Lower lobe of right lung (tissue), 2 donors: ENCODE measurements at regions not wholly inside any gene's neighbourhood (a gene's known extent, or its start where the extent isn't known, plus 50 kb on each side); places are given as distances from the start of the nearest gene placed in this dataset.
"Not testable (repeated sequence)": the region's sequence is repeated elsewhere in the genome, so short reads cannot be mapped to it uniquely, and the experiment has no call there.

Experiments
- ATAC-seq, 2 donors: fragments of 200-7000 bp; cut with Tn5 transposase; one replicate each; pipeline ENCODE4 v1.9.1; 2020 to 2022; ENCODE audit warnings: mild to moderate bottlenecking in 2 of 2, moderate library complexity in 2 of 2
- DNase-seq: peaks from one replicate; pipeline ENCODE4 v3.0.0-alpha.2; 2020
- H3K27ac ChIP-seq: fragments of 200-600 bp; one replicate; pipeline ENCODE4 v1.8.0; 2022
- H3K27me3 ChIP-seq: fragments of 200-600 bp; one replicate; pipeline ENCODE4 v1.8.0; 2022; ENCODE audit warnings: low read depth
- H3K36me3 ChIP-seq: fragments of 200-600 bp; one replicate; pipeline ENCODE4 v1.8.0; 2022; ENCODE audit warnings: mild to moderate bottlenecking
- H3K4me1 ChIP-seq: fragments of 200-600 bp; one replicate; pipeline ENCODE4 v1.8.0; 2022
- H3K4me3 ChIP-seq: fragments of 200-600 bp; one replicate; pipeline ENCODE4 v1.8.0; 2022; ENCODE audit warnings: mild to moderate bottlenecking
- H3K9me3 ChIP-seq: fragments of 200-600 bp; one replicate; pipeline ENCODE4 v1.8.0; 2022
- CTCF ChIP-seq: fragments of 200-600 bp; IDR thresholded peaks from one replicate; pipeline ENCODE4 v1.8.0; 2022; ENCODE audit warnings: antibody characterized with exemption, mild to moderate bottlenecking
- intact Hi-C: fragments of 100-400 bp; cut with DNase I; formaldehyde crosslinking; loops from one replicate; pipeline ENCODE4 v1.11.0; 2022
- donor health status: DM: no; HTN: yes; CAD: no; lungs with severe emphysema.

- Histone ChIP-seq H3K4me1 (no peaks in the 10 kb centered on the region), H3K36me3 (no peaks in the 10 kb centered on the region), H3K27me3 (no peaks in the 10 kb centered on the region), H3K27ac (no peak overlapping the region), H3K4me3 (no peak overlapping the region), H3K9me3 (peaks cover 4% of the 10 kb centered on the region)
- intact Hi-C loops: no loop called here
- TF ChIP-seq CTCF: no peak
- ATAC-seq: peak in 1 of 2 donors; percentile 6
- DNase-seq: no peak
These were observed 1140.4 kb downstream of the RPIA start for GRCh38 chr2:89831641-89832498.

- intact Hi-C loops: no loop called here
- Histone ChIP-seq H3K27me3 (no peaks in the 10 kb centered on the region), H3K4me1 (no peaks in the 10 kb centered on the region)
These were observed 1141.8 kb downstream of the RPIA start for GRCh38 chr2:89833116-89833779.

GRCh38 chr2:89833780-89834117 is 1142.3 kb downstream of the RPIA start:
- Histone ChIP-seq H3K36me3 (no peaks in the 10 kb centered on the region), H3K4me3 (no peak overlapping the region), H3K9me3 (peaks cover 4% of the 10 kb centered on the region), H3K27ac (no peak overlapping the region), H3K4me1 (no peaks in the 10 kb centered on the region), H3K27me3 (no peaks in the 10 kb centered on the region)
- intact Hi-C loops: no loop called here
- ATAC-seq: no peak
- TF ChIP-seq CTCF: no peak
- no peak for DNase-seq

More at GRCh38 chr2:89833116-89833779, 1141.8 kb downstream of the RPIA start:
- ATAC-seq (peak; percentile 76 to 79), DNase-seq (no peak)
- Histone ChIP-seq H3K27ac (no peak overlapping the region), H3K9me3 (peaks cover 4% of the 10 kb centered on the region), H3K36me3 (no peaks in the 10 kb centered on the region), H3K4me3 (no peak overlapping the region)
- TF ChIP-seq CTCF: no peak

GRCh38 chr2:89834306-89834705 is 1142.8 kb downstream of the RPIA start:
- no peak for TF ChIP-seq CTCF
- peaks cover 4% of the 10 kb centered on the region for H3K9me3 ChIP-seq
- no peak overlapping the region for H3K27ac ChIP-seq
- no peaks in the 10 kb centered on the region for H3K36me3 ChIP-seq
- intact Hi-C loops: no loop called here
- no peaks in the 10 kb centered on the region for H3K4me1 ChIP-seq
- DNase-seq (no peak), ATAC-seq (no peak)
- H3K27me3 ChIP-seq: no peaks in the 10 kb centered on the region
- H3K4me3 ChIP-seq: no peak overlapping the region

- ATAC-seq: peak; percentile 85 to 86
- H3K36me3 ChIP-seq, DNase-seq, H3K27ac ChIP-seq, H3K9me3 ChIP-seq, H3K27me3 ChIP-seq, H3K4me3 ChIP-seq, H3K4me1 ChIP-seq, intact Hi-C loops: not testable (repeated sequence)
These were observed 1144.9 kb downstream of the RPIA start for GRCh38 chr2:89836326-89836725.
